Neural cell (in vitro differentiated cells): ENCODE measurements at regions not wholly inside any gene's neighbourhood (a gene's known extent, or its start where the extent isn't known, plus 50 kb on each side); places are given as distances from the start of the nearest gene placed in this dataset.

Experiments used
- H2AFZ ChIP-seq: fragments of 200-600, 300-800 bp; sonication (generic), shearing (Covaris generic); 2 replicates; pipeline ENCODE4 v1.6.0; 2014; ENCODE audit warnings: low read depth, mild to moderate bottlenecking, antibody characterized with exemption, low read length, moderate library complexity
- H3F3A ChIP-seq: fragments of 200-600 bp; shearing (Covaris generic); 2 replicates; pipeline ENCODE4 v1.6.1; 2016; ENCODE audit warnings: mild to moderate bottlenecking, moderate library complexity, mixed read lengths, antibody characterized with exemption, low read length; ENCODE audit not compliant: insufficient read depth, poor library complexity, severe bottlenecking
- H3K27ac ChIP-seq: fragments of 200-600, 300-800 bp; sonication (generic), shearing (Covaris generic); 2 replicates; pipeline ENCODE4 v1.5.1; 2014; ENCODE audit warnings: mild to moderate bottlenecking, low read length, moderate library complexity
- H3K27me3 ChIP-seq: fragments of 300-800, 200-600 bp; sonication (generic), shearing (Covaris generic); 2 replicates; pipeline ENCODE4 v1.6.0; 2014; ENCODE audit warnings: mild to moderate bottlenecking, low read depth, low read length, moderate library complexity; ENCODE audit not compliant: insufficient read depth
- H3K36me3 ChIP-seq: fragments of 300-800, 200-600 bp; sonication (generic), shearing (Covaris generic); 2 replicates; pipeline ENCODE4 v1.5.1; 2014; ENCODE audit warnings: mild to moderate bottlenecking, antibody characterized with exemption, low read length, moderate library complexity; ENCODE audit not compliant: insufficient read depth
- H3K4me2 ChIP-seq: fragments of 300-800, 200-600 bp; sonication (generic), shearing (Covaris generic); 2 replicates; pipeline ENCODE4 v1.6.0; 2014; ENCODE audit warnings: mild to moderate bottlenecking, low read length
- H3K4me3 ChIP-seq: fragments of 300-800, 200-600 bp; sonication (generic), shearing (Covaris generic); 2 replicates; pipeline ENCODE4 v1.5.1; 2014; ENCODE audit warnings: mild to moderate bottlenecking, low read length, moderate library complexity
- H3K79me2 ChIP-seq: fragments of 200-600 bp; shearing (Covaris generic); replicated peaks from 2 replicates; pipeline ENCODE4 v1.6.0; 2014; ENCODE audit warnings: mild to moderate bottlenecking, low read length, moderate library complexity; ENCODE audit not compliant: insufficient read depth
- H3K9ac ChIP-seq: fragments of 300-800, 200-600 bp; sonication (generic), shearing (Covaris generic); 2 replicates; pipeline ENCODE4 v1.6.1; 2016; ENCODE audit warnings: mild to moderate bottlenecking, low read length, mixed read lengths
- H3K9me2 ChIP-seq: fragments of 200-600 bp; shearing (Covaris generic); 2 replicates; pipeline ENCODE4 v1.6.1; 2016; ENCODE audit warnings: mild to moderate bottlenecking, low read length, mixed read lengths; ENCODE audit not compliant: insufficient read depth
- H3K9me3 ChIP-seq: fragments of 200-600, 300-800 bp; sonication (generic), shearing (Covaris generic); 2 replicates; pipeline ENCODE4 v1.6.1; 2016; ENCODE audit warnings: mild to moderate bottlenecking, mixed run types, low read length, moderate library complexity, mixed read lengths
- H4K20me1 ChIP-seq: fragments of 200-600 bp; shearing (Covaris generic); 2 replicates; pipeline ENCODE4 v1.6.1; 2016; ENCODE audit warnings: mild to moderate bottlenecking, mixed run types; ENCODE audit not compliant: insufficient read depth
- CTCF ChIP-seq: fragments of 450-650 bp; IDR thresholded peaks from 2 replicates; pipeline ENCODE4 v1.5.1; 2014; ENCODE audit warnings: antibody characterized with exemption, mild to moderate bottlenecking, moderate library complexity; ENCODE audit not compliant: poor library complexity, severe bottlenecking
- EP300 ChIP-seq: fragments of 450-650 bp; conservative IDR thresholded peaks from 2 replicates; pipeline ENCODE4 v1.6.1; 2014; ENCODE audit warnings: antibody characterized with exemption, mild to moderate bottlenecking, moderate library complexity; ENCODE audit not compliant: poor library complexity, severe bottlenecking
- EZH2 ChIP-seq: fragments of 200-600, 300-800 bp; shearing (Covaris generic), sonication (generic); IDR thresholded peaks from 2 replicates; pipeline ENCODE4 v1.6.1; 2014; ENCODE audit warnings: antibody characterized with exemption, low read length, borderline replicate concordance, mild to moderate bottlenecking; ENCODE audit not compliant: insufficient read depth, poor library complexity, severe bottlenecking
- MXI1 ChIP-seq: fragments of 450-650 bp; conservative IDR thresholded peaks from 2 replicates; pipeline ENCODE4 v1.6.1; 2014; ENCODE audit warnings: antibody characterized with exemption, mild to moderate bottlenecking; ENCODE audit not compliant: poor library complexity, severe bottlenecking
- POLR2AphosphoS5 ChIP-seq: IDR thresholded peaks from 2 replicates; pipeline ENCODE4 v1.6.1; 2012
- RAD21 ChIP-seq: fragments of 450-650 bp; conservative IDR thresholded peaks from 2 replicates; pipeline ENCODE4 v1.6.1; 2014; ENCODE audit warnings: antibody characterized with exemption, mild to moderate bottlenecking, moderate library complexity
- REST ChIP-seq: IDR thresholded peaks from 2 replicates; pipeline ENCODE4 v1.6.1; 2012; ENCODE audit warnings: borderline replicate concordance
- SMC3 ChIP-seq: fragments of 450-650 bp; conservative IDR thresholded peaks from 2 replicates; pipeline ENCODE4 v1.6.1; 2014; ENCODE audit warnings: antibody characterized with exemption, mild to moderate bottlenecking, moderate library complexity; ENCODE audit not compliant: poor library complexity
- TAF1 ChIP-seq: IDR thresholded peaks from 2 replicates; pipeline ENCODE4 v1.6.1; 2012; ENCODE audit warnings: low read depth

GRCh38 chr20:39873286-39873685 lies 815.8 kb downstream of the MAFB start:
- no peaks in the 10 kb centered on the region for H3K9me3 ChIP-seq
- H3K9ac ChIP-seq = no peak overlapping the region
- no peaks in the 10 kb centered on the region for H3K79me2 ChIP-seq
- no peaks in the 10 kb centered on the region for H3K36me3 ChIP-seq
- no peaks in the 10 kb centered on the region for H4K20me1 ChIP-seq
- no peak overlapping the region for H3K27ac ChIP-seq
- TF ChIP-seq TAF1 (no peak), SMC3 (no peak), MXI1 (no peak), REST (no peak), EP300 (no peak), RAD21 (no peak), EZH2 (no peak), CTCF (no peak), POLR2AphosphoS5 (no peak)
- H3K4me2 ChIP-seq = no peak overlapping the region
- H2AFZ ChIP-seq = no peak overlapping the region
- H3K27me3 ChIP-seq = no peaks in the 10 kb centered on the region
- no peaks in the 10 kb centered on the region for H3K9me2 ChIP-seq
- H3F3A ChIP-seq = no peaks in the 10 kb centered on the region
- H3K4me3 ChIP-seq = no peak overlapping the region

GRCh38 chr20:39871013-39871412 lies 818.0 kb downstream of the MAFB start:
- Histone ChIP-seq H3K9me2 (no peaks in the 10 kb centered on the region), H3K79me2 (no peaks in the 10 kb centered on the region), H3K4me2 (no peak overlapping the region), H3K4me3 (no peak overlapping the region), H3K27me3 (no peaks in the 10 kb centered on the region), H3K36me3 (no peaks in the 10 kb centered on the region), H3K27ac (no peak overlapping the region), H3K9me3 (no peaks in the 10 kb centered on the region), H4K20me1 (no peaks in the 10 kb centered on the region), H2AFZ (no peak overlapping the region), H3K9ac (no peak overlapping the region), H3F3A (no peaks in the 10 kb centered on the region)
- TF ChIP-seq POLR2AphosphoS5 (no peak), SMC3 (no peak), EP300 (no peak), RAD21 (no peak), TAF1 (no peak), EZH2 (no peak), MXI1 (no peak), REST (no peak), CTCF (no peak)
